ENCODE measurements at regions not wholly inside any gene's neighbourhood (a gene's known extent, or its start where the extent isn't known, plus 50 kb on each side); places are given as distances from the start of the nearest gene placed in this dataset.
"Not testable (repeated sequence)": the region's sequence is repeated elsewhere in the genome, so short reads cannot be mapped to it uniquely, and the experiment has no call there.

- no peaks in the 10 kb centered on the region for H3K9me3 ChIP-seq
- no peaks in the 10 kb centered on the region for H3K27me3 ChIP-seq
- in situ Hi-C loops (cut with MboI; ENCODE audit: low pct_ligation_motif_present in 1 of 4, low pct_unique_long_range_greater_than_20kb in 1 of 4, low sequenced_read_pairs in 3 of 4) (no loop called here), intact Hi-C loops (cut with DNase I; ENCODE audit: low total_unique reads) (no loop called here)
- no peaks in the 10 kb centered on the region for H3K36me3 ChIP-seq
- TF ChIP-seq POLR2AphosphoS5 (IDR thresholded peaks at IDR 0.05) (no peak), CTCF (IDR thresholded peaks at IDR 0.05) (no peak), POLR2A (IDR thresholded peaks at IDR 0.05) (no peak), EP300 (IDR thresholded peaks at IDR 0.05; ENCODE audit: low read depth) (no peak)
- WGBS, 2 donors (ENCODE audit: low coverage in 1 of 2), result 82 to 100% methylated on average over 2 to 22 of the region's 22 CpGs
- H3K4me3 ChIP-seq, result no peak overlapping the region
- no peak for DNase-seq
- no peaks in the 10 kb centered on the region for H3K4me1 ChIP-seq
- H3K27ac ChIP-seq, result no peak overlapping the region
Observed at GRCh38 chr17:22286337-22287041, 594.2 kb downstream of the KCNJ18 start.

GRCh38 chr17:22298484-22298951 lies 606.2 kb downstream of the KCNJ18 start:
- DNase-seq; in situ Hi-C loops (cut with MboI; ENCODE audit: low pct_ligation_motif_present in 1 of 4, low pct_unique_long_range_greater_than_20kb in 1 of 4, low sequenced_read_pairs in 3 of 4); H3K4me1 ChIP-seq; H3K4me3 ChIP-seq; H3K9me3 ChIP-seq; H3K27me3 ChIP-seq; H3K27ac ChIP-seq; H3K36me3 ChIP-seq; intact Hi-C loops (cut with DNase I; ENCODE audit: low total_unique reads): not testable (repeated sequence)
- 92% methylated on average over 19 of the region's 33 CpGs; no CpG with 5 or more reads in 1 of the 2 donors for WGBS, 2 donors (ENCODE audit: low coverage in 1 of 2)

GRCh38 chr17:22300177-22300576 lies 607.9 kb downstream of the KCNJ18 start:
- Histone ChIP-seq H3K36me3 (no peaks in the 10 kb centered on the region), H3K4me1 (no peaks in the 10 kb centered on the region), H3K27me3 (no peaks in the 10 kb centered on the region), H3K9me3 (peaks cover 0 to 11% of the 10 kb centered on the region in 2 donors), H3K27ac (no peak overlapping the region), H3K4me3 (no peak overlapping the region)
- no peak for TF ChIP-seq POLR2AphosphoS5 (IDR thresholded peaks at IDR 0.05)
- TF ChIP-seq POLR2A (IDR thresholded peaks at IDR 0.05), result no peak
- TF ChIP-seq EP300 (IDR thresholded peaks at IDR 0.05; ENCODE audit: low read depth), result no peak
- TF ChIP-seq CTCF (IDR thresholded peaks at IDR 0.05), result no peak
- WGBS, 2 donors (ENCODE audit: low coverage in 1 of 2), result 91% methylated on average over 11 of the region's 11 CpGs; no CpG with 5 or more reads in 1 of the 2 donors
- intact Hi-C loops (cut with DNase I; ENCODE audit: low total_unique reads), result no loop called here
- DNase-seq, result no peak
- in situ Hi-C loops (cut with MboI; ENCODE audit: low pct_ligation_motif_present in 1 of 4, low pct_unique_long_range_greater_than_20kb in 1 of 4, low sequenced_read_pairs in 3 of 4), result no loop called here

GRCh38 chr17:22300731-22301352 lies 608.5 kb downstream of the KCNJ18 start:
- DNase-seq, result no peak
- H3K27me3 ChIP-seq, result no peaks in the 10 kb centered on the region
- H3K4me3 ChIP-seq, result no peak overlapping the region
- H3K36me3 ChIP-seq, result no peaks in the 10 kb centered on the region
- in situ Hi-C loops (cut with MboI; ENCODE audit: low pct_ligation_motif_present in 1 of 4, low pct_unique_long_range_greater_than_20kb in 1 of 4, low sequenced_read_pairs in 3 of 4), result no loop called here
- 88% methylated on average over 47 of the region's 48 CpGs; no CpG with 5 or more reads in 1 of the 2 donors for WGBS, 2 donors (ENCODE audit: low coverage in 1 of 2)
- TF ChIP-seq EP300 (IDR thresholded peaks at IDR 0.05; ENCODE audit: low read depth) (no peak), POLR2AphosphoS5 (IDR thresholded peaks at IDR 0.05) (no peak), POLR2A (IDR thresholded peaks at IDR 0.05) (no peak), CTCF (IDR thresholded peaks at IDR 0.05) (no peak)
- H3K4me1 ChIP-seq, result no peaks in the 10 kb centered on the region
- H3K9me3 ChIP-seq, result peaks cover 0 to 11% of the 10 kb centered on the region in 2 donors
- intact Hi-C loops (cut with DNase I; ENCODE audit: low total_unique reads), result no loop called here
- H3K27ac ChIP-seq, result no peak overlapping the region
